Hepatic stellate cell (primary cell): ENCODE measurements at regions not wholly inside any gene's neighbourhood (a gene's known extent, or its start where the extent isn't known, plus 50 kb on each side); places are given as distances from the start of the nearest gene placed in this dataset.

Experiments used
- DNase-seq: peaks from one replicate; pipeline ENCODE4 v3.0.0; 2011; ENCODE audit warnings: low spot score

- no peak for DNase-seq
Measured at GRCh38 chr9:32294106-32294505, 90.3 kb upstream of the ACO1 start.

GRCh38 chr9:32300373-32300772 lies 84.1 kb upstream of the ACO1 start:
- DNase-seq: no peak

- no peak for DNase-seq
Measured at GRCh38 chr9:32304495-32304894, 79.9 kb upstream of the ACO1 start.

GRCh38 chr9:32306006-32306405 lies 78.4 kb upstream of the ACO1 start:
- no peak for DNase-seq

GRCh38 chr9:32319312-32319929 lies 65.0 kb upstream of the ACO1 start:
- DNase-seq: no peak

- DNase-seq: no peak
Measured at GRCh38 chr9:32322622-32323021, 61.8 kb upstream of the ACO1 start.

GRCh38 chr9:32326146-32326545 lies 58.3 kb upstream of the ACO1 start:
- no peak for DNase-seq

- no peak for DNase-seq
Measured at GRCh38 chr9:32331240-32331639, 53.2 kb upstream of the ACO1 start.

- no peak for DNase-seq
Measured at GRCh38 chr9:32334112-32334511, 50.3 kb upstream of the ACO1 start.
